Endodermal cell (in vitro differentiated cells): ENCODE measurements at regions not wholly inside any gene's neighbourhood (a gene's known extent, or its start where the extent isn't known, plus 50 kb on each side); places are given as distances from the start of the nearest gene placed in this dataset.

ENCODE experiments used
- DNase-seq: peaks from one replicate; pipeline ENCODE4 v3.0.0-alpha.2; 2017
- H3K27ac ChIP-seq: 2 replicates; pipeline ENCODE4 v1.5.1; 2013; ENCODE audit warnings: mild to moderate bottlenecking, low read depth, low read length, moderate library complexity
- H3K27me3 ChIP-seq: 2 replicates; pipeline ENCODE4 v1.6.1; 2013; ENCODE audit warnings: mild to moderate bottlenecking, low read length, moderate library complexity; ENCODE audit not compliant: insufficient read depth, control insufficient read depth, poor library complexity, severe bottlenecking
- H3K36me3 ChIP-seq: 2 replicates; pipeline ENCODE4 v1.7.0; 2013; ENCODE audit warnings: mild to moderate bottlenecking, low read length, moderate library complexity; ENCODE audit not compliant: control insufficient read depth, insufficient read depth
- H3K4me1 ChIP-seq: one replicate; pipeline ENCODE4 v1.7.0; 2013; ENCODE audit warnings: low read length; ENCODE audit not compliant: control insufficient read depth, insufficient read depth
- H3K4me3 ChIP-seq: 2 replicates; pipeline ENCODE4 v1.5.1; 2013; ENCODE audit warnings: mild to moderate bottlenecking, low read length, moderate library complexity
- H3K9ac ChIP-seq: 2 replicates; pipeline ENCODE4 v1.6.1; 2013; ENCODE audit warnings: mild to moderate bottlenecking, low read length, moderate library complexity; ENCODE audit not compliant: poor library complexity, severe bottlenecking; ENCODE audit errors: extremely low read depth
- H3K9me3 ChIP-seq: 2 replicates; pipeline ENCODE4 v1.6.1; 2013; ENCODE audit warnings: mild to moderate bottlenecking, low read length, moderate library complexity; ENCODE audit not compliant: control insufficient read depth
- H3K27ac Mint-ChIP-seq: 2 replicates; pipeline ENCODE4 v1.8.0; 2020; ENCODE audit warnings: mixed read lengths
- H3K27me3 Mint-ChIP-seq: 2 replicates; pipeline ENCODE4 v1.8.0; 2021; ENCODE audit warnings: mild to moderate bottlenecking, mixed read lengths; ENCODE audit not compliant: insufficient read depth
- H3K36me3 Mint-ChIP-seq: 2 replicates; pipeline ENCODE4 v1.8.0; 2020; ENCODE audit warnings: low read depth, mixed read lengths
- H3K4me1 Mint-ChIP-seq: 2 replicates; pipeline ENCODE4 v1.8.0; 2020; ENCODE audit warnings: mixed read lengths
- H3K4me3 Mint-ChIP-seq: 2 replicates; pipeline ENCODE4 v1.8.0; 2020; ENCODE audit warnings: mild to moderate bottlenecking, moderate library complexity, mixed read lengths
- H3K9me3 Mint-ChIP-seq: 2 replicates; pipeline ENCODE4 v1.8.0; 2020; ENCODE audit warnings: mild to moderate bottlenecking, mixed read lengths
- WGBS, 2 experiments: methylation state at CpG; one replicate each; pipeline versions ENCODE4 v1.1.5 to v1.1.7; 2013; ENCODE audit warnings: missing lambda C conversion rate in 2 of 2, mixed read lengths in 1 of 2; ENCODE audit not compliant: insufficient coverage in 1 of 2, insufficient read length in 1 of 2; 5-methylcytosine and 5-hydroxymethylcytosine counted together
- TF ChIP-seq, protein P1 (sequence below): fragments of 200-600 bp; sonication (generic); conservative IDR thresholded peaks from 2 replicates; pipeline ENCODE4 v1.5.0; 2021; ENCODE audit warnings: antibody characterized with exemption, mild to moderate bottlenecking

DNA sequence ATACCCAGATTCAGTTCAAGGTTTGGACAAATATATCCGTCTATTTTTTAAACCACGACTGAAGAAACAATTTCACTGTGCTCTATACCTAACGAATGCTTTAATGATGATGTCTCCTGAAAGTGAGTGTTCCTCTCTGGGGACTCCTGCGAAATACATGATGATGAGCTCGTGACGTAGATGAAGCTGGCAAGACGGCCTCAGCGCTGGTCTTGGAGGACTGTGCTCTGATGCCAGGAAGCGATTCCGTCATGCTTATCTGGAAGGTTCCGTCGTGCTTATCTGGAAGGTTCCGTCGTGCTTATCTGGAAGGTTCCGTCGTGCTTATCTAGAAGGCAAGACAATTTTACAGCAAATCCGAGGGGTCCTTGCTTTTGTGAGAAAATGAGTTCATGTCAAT, 250.8 kb upstream of the IRX2 start:
- Mint-ChIP-seq H3K4me3 (no peak overlapping the region), H3K9me3 (peaks cover 10% of the 10 kb centered on the region), H3K36me3 (no peaks in the 10 kb centered on the region), H3K27ac (no peak overlapping the region), H3K4me1 (no peaks in the 10 kb centered on the region), H3K27me3 (peaks cover 7% of the 10 kb centered on the region)
- 93 to 96% methylated on average over 17 of the region's 17 CpGs for WGBS, 2 experiments
- Histone ChIP-seq H3K27me3 (no peaks in the 10 kb centered on the region), H3K9ac (no peak overlapping the region), H3K27ac (no peak overlapping the region), H3K4me3 (no peak overlapping the region), H3K36me3 (no peaks in the 10 kb centered on the region), H3K9me3 (peaks cover 5% of the 10 kb centered on the region), H3K4me1 (no peaks in the 10 kb centered on the region)
- TF ChIP-seq, protein P1, sequence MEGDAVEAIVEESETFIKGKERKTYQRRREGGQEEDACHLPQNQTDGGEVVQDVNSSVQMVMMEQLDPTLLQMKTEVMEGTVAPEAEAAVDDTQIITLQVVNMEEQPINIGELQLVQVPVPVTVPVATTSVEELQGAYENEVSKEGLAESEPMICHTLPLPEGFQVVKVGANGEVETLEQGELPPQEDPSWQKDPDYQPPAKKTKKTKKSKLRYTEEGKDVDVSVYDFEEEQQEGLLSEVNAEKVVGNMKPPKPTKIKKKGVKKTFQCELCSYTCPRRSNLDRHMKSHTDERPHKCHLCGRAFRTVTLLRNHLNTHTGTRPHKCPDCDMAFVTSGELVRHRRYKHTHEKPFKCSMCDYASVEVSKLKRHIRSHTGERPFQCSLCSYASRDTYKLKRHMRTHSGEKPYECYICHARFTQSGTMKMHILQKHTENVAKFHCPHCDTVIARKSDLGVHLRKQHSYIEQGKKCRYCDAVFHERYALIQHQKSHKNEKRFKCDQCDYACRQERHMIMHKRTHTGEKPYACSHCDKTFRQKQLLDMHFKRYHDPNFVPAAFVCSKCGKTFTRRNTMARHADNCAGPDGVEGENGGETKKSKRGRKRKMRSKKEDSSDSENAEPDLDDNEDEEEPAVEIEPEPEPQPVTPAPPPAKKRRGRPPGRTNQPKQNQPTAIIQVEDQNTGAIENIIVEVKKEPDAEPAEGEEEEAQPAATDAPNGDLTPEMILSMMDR = no peak
- no peak for DNase-seq

DNA sequence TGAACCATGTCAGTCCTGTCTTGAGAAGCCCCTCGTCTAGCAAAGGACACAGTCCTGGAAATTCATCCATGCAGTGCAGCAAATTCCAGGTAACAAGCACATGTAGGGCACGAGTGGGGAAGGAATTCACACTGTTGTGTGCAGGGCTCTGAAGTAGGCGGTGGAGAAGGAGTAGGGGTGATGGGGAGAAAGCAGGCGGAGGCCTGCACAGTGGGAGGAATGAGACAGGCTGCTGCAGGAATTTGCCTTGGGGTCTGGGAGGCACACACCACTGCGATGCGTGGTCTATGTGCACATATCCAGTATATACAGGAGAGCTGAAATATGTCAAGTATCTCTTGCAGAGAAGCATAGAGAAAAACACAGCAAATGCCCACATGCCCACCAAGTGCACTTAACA, 249.2 kb upstream of the IRX2 start:
- no peak overlapping the region for H3K27ac Mint-ChIP-seq
- H3K9ac ChIP-seq = no peak overlapping the region
- no peaks in the 10 kb centered on the region for H3K27me3 ChIP-seq
- H3K4me1 Mint-ChIP-seq = no peaks in the 10 kb centered on the region
- H3K27ac ChIP-seq = no peak overlapping the region
- H3K9me3 ChIP-seq = peaks cover 5% of the 10 kb centered on the region
- 88 to 100% methylated on average over 2 to 6 of the region's 6 CpGs for WGBS, 2 experiments
- H3K4me3 ChIP-seq = no peak overlapping the region
- H3K36me3 ChIP-seq = no peaks in the 10 kb centered on the region
- H3K27me3 Mint-ChIP-seq = peaks cover 2% of the 10 kb centered on the region
- no peaks in the 10 kb centered on the region for H3K36me3 Mint-ChIP-seq
- H3K4me1 ChIP-seq = no peaks in the 10 kb centered on the region
- H3K4me3 Mint-ChIP-seq = no peak overlapping the region
- TF ChIP-seq, protein P1 = no peak
- peaks cover 10% of the 10 kb centered on the region for H3K9me3 Mint-ChIP-seq
- no peak for DNase-seq

DNA sequence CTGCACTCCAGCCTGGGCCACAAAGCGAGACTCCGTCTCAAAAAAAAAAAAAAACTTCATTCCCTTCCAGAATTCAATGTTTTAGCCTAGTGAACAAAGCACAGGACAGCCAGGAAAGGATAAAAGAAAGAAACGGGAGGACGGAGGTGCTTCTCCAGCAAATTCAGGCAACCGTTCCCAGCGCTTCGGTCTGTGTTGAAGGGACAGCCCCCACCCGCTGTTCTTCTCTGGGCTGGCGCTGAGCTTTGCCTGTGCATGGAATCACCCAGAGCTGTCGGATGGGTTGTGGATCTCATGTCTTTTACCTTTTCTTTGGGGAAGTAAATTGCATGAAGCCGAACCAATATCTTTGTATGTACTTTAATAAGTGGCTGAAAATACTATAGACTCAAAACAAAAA, 248.4 kb upstream of the IRX2 start:
- 89 to 90% methylated on average over 2 to 11 of the region's 11 CpGs for WGBS, 2 experiments
- H3K4me3 Mint-ChIP-seq = no peak overlapping the region
- Histone ChIP-seq H3K4me1 (no peaks in the 10 kb centered on the region), H3K9ac (no peak overlapping the region), H3K36me3 (no peaks in the 10 kb centered on the region), H3K27me3 (no peaks in the 10 kb centered on the region), H3K9me3 (peaks cover 5% of the 10 kb centered on the region), H3K27ac (no peak overlapping the region), H3K4me3 (no peak overlapping the region)
- TF ChIP-seq, protein P1 = no peak
- H3K9me3 Mint-ChIP-seq = peaks cover 10% of the 10 kb centered on the region
- H3K27me3 Mint-ChIP-seq = peaks cover 2% of the 10 kb centered on the region
- H3K36me3 Mint-ChIP-seq = no peaks in the 10 kb centered on the region
- DNase-seq = no peak
- H3K4me1 Mint-ChIP-seq = no peaks in the 10 kb centered on the region
- no peak overlapping the region for H3K27ac Mint-ChIP-seq
